Brain microvascular endothelial cell (primary cell): ENCODE measurements at regions not wholly inside any gene's neighbourhood (a gene's known extent, or its start where the extent isn't known, plus 50 kb on each side); places are given as distances from the start of the nearest gene placed in this dataset.

Source experiments
- DNase-seq: peaks from one replicate; pipeline ENCODE4 v3.0.0-alpha.2; 2020
- H3K27ac ChIP-seq: fragments of 250-450 bp; sonication (Bioruptor Pico); 2 replicates; pipeline ENCODE4 v1.5.1; 2020; ENCODE audit warnings: mild to moderate bottlenecking, moderate library complexity
- H3K27me3 ChIP-seq: fragments of 250-450 bp; sonication (Bioruptor Pico); replicated peaks from 2 replicates; pipeline ENCODE4 v1.5.1; 2020; ENCODE audit warnings: mild to moderate bottlenecking
- H3K36me3 ChIP-seq: fragments of 250-450 bp; sonication (Bioruptor Pico); replicated peaks from 2 replicates; pipeline ENCODE4 v1.5.1; 2020; ENCODE audit warnings: mild to moderate bottlenecking
- H3K4me3 ChIP-seq: 2 replicates; pipeline ENCODE4 v1.5.1; 2011; ENCODE audit warnings: low read depth, mild to moderate bottlenecking, control low read depth, low read length, moderate library complexity
- in situ Hi-C: cut with HindIII; loops from 2 replicates; pipeline ENCODE4 v1.10.0; 2017; ENCODE audit warnings: low sequenced_read_pairs, low pct_ligation_motif_present
- TF ChIP-seq, protein P1 (sequence below): IDR thresholded peaks from 2 replicates; pipeline ENCODE4 v1.5.1; 2011; ENCODE audit warnings: low read depth, mild to moderate bottlenecking, moderate library complexity, low read length, control low read depth, inconsistent platforms; ENCODE audit errors: missing control alignments

DNA sequence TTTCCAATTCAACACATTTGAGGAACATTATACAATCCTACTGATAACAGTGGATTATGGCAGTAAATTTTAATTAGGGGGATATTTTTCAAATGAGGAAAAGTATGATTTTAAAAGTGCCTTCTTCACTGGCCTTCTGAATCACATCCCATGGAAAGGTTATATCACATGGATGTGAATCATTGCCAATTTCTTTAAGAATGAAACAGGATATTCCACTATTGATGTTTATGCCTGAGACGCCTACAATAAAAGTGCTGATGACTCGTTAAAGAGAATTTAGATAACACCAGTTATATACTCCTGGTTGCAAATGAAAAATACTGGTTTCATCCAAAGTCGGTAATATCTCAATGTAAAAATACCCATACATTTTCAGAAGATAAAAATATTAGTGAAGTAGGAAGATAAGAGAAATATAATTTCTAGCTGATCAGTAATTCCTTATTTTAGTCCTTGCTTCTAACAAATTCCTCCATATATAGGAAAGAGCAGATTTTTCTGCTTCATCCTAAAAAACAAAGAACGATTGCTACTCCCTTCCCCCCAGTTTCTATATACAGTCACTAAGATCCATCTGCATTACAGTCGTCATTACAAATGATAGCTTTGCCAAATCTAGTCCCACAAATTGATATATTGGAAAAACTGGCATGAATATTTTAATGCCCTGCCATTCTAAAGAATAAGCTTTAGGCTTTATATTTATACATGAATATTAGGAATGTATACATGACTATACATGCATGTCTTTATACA lies 139.5 kb upstream of the SOX5 start:
- H3K27ac ChIP-seq: no peak overlapping the region
- H3K27me3 ChIP-seq: no peaks in the 10 kb centered on the region
- H3K4me3 ChIP-seq: no peak overlapping the region
- H3K36me3 ChIP-seq: no peaks in the 10 kb centered on the region
- DNase-seq: no peak
- in situ Hi-C loops: no loop called here
- TF ChIP-seq, protein P1, sequence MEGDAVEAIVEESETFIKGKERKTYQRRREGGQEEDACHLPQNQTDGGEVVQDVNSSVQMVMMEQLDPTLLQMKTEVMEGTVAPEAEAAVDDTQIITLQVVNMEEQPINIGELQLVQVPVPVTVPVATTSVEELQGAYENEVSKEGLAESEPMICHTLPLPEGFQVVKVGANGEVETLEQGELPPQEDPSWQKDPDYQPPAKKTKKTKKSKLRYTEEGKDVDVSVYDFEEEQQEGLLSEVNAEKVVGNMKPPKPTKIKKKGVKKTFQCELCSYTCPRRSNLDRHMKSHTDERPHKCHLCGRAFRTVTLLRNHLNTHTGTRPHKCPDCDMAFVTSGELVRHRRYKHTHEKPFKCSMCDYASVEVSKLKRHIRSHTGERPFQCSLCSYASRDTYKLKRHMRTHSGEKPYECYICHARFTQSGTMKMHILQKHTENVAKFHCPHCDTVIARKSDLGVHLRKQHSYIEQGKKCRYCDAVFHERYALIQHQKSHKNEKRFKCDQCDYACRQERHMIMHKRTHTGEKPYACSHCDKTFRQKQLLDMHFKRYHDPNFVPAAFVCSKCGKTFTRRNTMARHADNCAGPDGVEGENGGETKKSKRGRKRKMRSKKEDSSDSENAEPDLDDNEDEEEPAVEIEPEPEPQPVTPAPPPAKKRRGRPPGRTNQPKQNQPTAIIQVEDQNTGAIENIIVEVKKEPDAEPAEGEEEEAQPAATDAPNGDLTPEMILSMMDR: no peak

DNA sequence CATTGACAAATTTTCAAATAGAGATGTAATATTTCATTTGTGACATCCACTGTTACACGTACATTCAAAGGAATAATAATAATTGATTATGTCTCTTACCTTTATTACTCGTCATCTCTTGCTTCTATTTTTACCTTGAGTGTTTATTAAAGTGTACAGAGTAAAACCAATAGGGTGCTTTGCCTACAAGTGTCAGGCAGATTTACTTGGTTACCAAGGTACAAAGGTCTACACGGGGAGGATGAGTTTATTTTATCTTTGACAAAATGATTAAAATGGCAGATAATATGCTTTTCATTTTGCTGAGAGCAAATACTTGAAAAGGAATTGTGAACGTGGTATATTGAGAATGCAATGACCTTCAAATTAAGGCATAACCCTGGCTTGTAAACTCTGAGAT lies 137.8 kb upstream of the SOX5 start:
- Histone ChIP-seq H3K27ac (no peak overlapping the region), H3K36me3 (no peaks in the 10 kb centered on the region), H3K27me3 (no peaks in the 10 kb centered on the region), H3K4me3 (no peak overlapping the region)
- DNase-seq: no peak
- in situ Hi-C loops: no loop called here
- TF ChIP-seq, protein P1: no peak

DNA sequence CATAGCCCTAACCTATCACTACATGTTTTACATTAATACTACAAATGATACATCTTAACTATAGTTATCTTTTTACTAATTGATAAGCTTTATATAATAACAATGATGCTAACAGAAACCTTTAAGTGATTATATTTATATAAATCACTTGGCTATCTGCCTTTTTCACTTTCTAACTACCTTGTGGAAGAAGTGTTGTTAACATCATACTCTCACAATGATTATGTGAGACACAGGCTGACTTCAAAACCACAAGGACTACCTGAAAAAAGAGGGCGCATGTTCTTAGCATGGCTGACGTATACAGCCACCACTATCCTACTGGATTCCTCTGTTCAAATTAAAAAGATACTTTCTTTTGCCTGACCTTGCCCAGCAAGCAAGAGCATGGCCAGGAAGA lies 135.3 kb upstream of the SOX5 start:
- DNase-seq: no peak
- no peak overlapping the region for H3K4me3 ChIP-seq
- no peaks in the 10 kb centered on the region for H3K27me3 ChIP-seq

DNA sequence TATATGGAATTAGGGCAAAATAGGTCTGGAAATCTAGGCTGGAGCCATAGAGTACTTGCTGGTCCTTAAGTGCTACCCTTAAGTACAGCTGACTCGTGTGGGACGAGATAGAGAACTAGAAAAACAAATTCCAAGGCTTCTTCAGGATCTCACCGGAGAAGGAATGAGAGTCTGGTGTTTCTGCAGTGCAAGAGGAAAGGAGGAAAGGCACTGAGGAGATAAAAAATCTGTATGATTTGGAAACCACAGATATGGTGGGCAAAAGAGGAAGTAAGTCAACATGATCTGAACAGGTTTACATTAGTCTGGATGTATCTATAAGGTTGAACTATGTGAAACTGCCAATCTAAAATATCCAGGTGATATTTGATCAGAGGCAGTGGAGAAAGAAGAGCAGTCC lies 134.4 kb upstream of the SOX5 start:
- Histone ChIP-seq H3K27ac (no peak overlapping the region), H3K4me3 (no peak overlapping the region), H3K27me3 (no peaks in the 10 kb centered on the region), H3K36me3 (no peaks in the 10 kb centered on the region)
- DNase-seq: no peak
- TF ChIP-seq, protein P1: no peak
- in situ Hi-C loops: no loop called here

More for the DNA sequence above, 135.3 kb upstream of the SOX5 start:
- Histone ChIP-seq H3K36me3 (no peaks in the 10 kb centered on the region), H3K27ac (no peak overlapping the region)
- in situ Hi-C loops: no loop called here
- TF ChIP-seq, protein P1: no peak

DNA sequence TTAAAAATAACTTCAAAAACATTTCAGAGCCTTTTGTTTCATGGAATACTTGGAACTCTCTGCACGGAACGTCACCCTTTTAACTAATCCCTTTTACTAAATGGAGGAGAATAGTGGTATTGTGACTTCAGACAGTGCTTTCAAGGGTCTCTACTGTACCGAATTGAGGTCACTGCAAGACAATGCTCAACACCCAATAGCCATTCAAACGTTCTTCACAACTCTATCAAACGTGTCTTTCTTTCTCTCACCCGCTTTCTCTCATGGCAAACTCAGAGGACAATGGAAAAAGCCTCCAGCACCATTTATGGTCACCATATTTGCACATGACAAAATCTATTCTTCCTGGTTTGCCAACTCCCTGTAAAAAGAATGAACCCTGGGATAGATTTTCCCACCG lies 132.1 kb upstream of the SOX5 start:
- in situ Hi-C loops: no loop called here
- Histone ChIP-seq H3K36me3 (no peaks in the 10 kb centered on the region), H3K4me3 (no peak overlapping the region), H3K27ac (no peak overlapping the region), H3K27me3 (no peaks in the 10 kb centered on the region)
- DNase-seq: no peak
- TF ChIP-seq, protein P1: no peak

DNA sequence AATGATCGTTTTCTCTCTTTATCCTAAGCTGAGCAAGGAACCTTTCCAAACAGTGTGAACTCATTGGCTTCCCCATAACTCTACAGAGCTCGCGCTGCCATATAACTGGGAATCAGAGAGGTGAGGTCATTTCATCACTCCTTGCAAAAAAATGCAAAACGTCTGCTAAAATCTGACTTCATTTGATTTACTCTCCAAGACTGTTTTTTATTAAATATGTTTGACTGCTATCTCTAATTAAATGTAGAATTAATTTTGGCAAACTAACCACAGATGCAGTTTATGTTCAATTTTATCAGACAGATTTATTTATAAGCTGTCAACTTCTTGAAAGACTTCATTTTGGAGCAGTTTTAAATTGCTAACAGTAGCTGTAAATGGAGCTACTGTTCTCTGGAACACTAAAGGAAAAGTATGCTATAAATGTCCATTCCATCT lies 131.6 kb upstream of the SOX5 start:
- Histone ChIP-seq H3K27me3 (no peaks in the 10 kb centered on the region), H3K4me3 (no peak overlapping the region), H3K36me3 (no peaks in the 10 kb centered on the region), H3K27ac (no peak overlapping the region)
- DNase-seq: no peak
- in situ Hi-C loops: no loop called here
- TF ChIP-seq, protein P1: no peak
